ENCODE measurements at regions not wholly inside any gene's neighbourhood (a gene's known extent, or its start where the extent isn't known, plus 50 kb on each side); places are given as distances from the start of the nearest gene placed in this dataset.

DNA sequence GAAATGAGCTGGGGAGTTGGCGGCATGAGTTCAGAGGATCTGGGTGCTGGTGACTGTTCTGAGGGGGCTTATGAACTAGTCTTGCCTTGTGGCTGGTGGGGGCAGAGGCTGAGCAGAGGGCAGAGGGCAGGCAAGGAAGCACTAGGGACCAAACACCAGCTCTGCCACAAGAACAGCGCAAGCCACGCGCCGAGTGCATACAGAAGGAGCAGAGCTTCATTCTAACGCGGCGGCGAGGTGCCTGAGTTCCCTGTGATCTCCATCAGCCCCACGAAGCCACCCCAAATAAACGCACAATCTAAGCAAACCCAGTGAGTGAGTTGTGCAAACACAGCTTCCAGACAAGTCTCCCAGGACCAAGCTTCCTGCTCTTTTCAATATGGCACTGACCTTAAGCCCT, 110.6 kb upstream of the ALDH1B1 start:
- TF ChIP-seq, protein P1, sequence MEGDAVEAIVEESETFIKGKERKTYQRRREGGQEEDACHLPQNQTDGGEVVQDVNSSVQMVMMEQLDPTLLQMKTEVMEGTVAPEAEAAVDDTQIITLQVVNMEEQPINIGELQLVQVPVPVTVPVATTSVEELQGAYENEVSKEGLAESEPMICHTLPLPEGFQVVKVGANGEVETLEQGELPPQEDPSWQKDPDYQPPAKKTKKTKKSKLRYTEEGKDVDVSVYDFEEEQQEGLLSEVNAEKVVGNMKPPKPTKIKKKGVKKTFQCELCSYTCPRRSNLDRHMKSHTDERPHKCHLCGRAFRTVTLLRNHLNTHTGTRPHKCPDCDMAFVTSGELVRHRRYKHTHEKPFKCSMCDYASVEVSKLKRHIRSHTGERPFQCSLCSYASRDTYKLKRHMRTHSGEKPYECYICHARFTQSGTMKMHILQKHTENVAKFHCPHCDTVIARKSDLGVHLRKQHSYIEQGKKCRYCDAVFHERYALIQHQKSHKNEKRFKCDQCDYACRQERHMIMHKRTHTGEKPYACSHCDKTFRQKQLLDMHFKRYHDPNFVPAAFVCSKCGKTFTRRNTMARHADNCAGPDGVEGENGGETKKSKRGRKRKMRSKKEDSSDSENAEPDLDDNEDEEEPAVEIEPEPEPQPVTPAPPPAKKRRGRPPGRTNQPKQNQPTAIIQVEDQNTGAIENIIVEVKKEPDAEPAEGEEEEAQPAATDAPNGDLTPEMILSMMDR (conservative IDR thresholded peaks at IDR 0.05 in 1 of 2, IDR thresholded peaks at IDR 0.05 in 1 of 2; ENCODE audit: low read depth in 1 of 2, low read length in 2 of 2), result no peak
- TF ChIP-seq EZH2 (IDR thresholded peaks at IDR 0.05; ENCODE audit: low read length, missing control alignments), result no peak
